ENCODE measurements at regions not wholly inside any gene's neighbourhood (a gene's known extent, or its start where the extent isn't known, plus 50 kb on each side); places are given as distances from the start of the nearest gene placed in this dataset.

DNA sequence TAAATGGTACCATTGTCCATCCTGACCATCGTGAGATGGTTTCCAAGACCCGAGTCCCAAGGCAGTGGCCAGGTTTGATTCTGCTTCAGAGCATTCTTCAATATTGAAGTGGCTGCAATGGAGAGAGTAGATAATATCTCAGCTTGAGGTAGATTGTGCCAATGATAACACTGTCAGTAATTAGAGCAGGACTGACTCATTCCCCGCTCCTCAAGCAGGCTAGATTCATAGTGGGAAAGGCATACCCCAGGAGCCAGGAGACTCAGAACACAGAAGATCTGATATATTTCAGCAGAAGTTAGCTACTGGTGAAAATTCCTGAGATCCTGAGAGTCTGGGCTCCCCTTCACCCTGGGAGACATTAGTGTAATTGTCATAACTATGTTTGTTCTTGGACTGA, 55.6 kb upstream of the LARGE1 start:
- TF ChIP-seq CTCF (IDR thresholded peaks at IDR 0.05) (no peak), PBX3 (IDR thresholded peaks at IDR 0.05) (no peak)
